NCI-H446 treated with DMSO at 0.1 percent for 48 hours (cell line): ENCODE measurements at regions not wholly inside any gene's neighbourhood (a gene's known extent, or its start where the extent isn't known, plus 50 kb on each side); places are given as distances from the start of the nearest gene placed in this dataset.

ENCODE experiments used
- DNase-seq: peaks from one replicate; lab custom pipeline; 2025; lab: John Stamatoyannopoulos, UW

GRCh38 chr6:74091136-74091793, 395.3 kb downstream of the CD109 start:
- peak; percentile 0 for DNase-seq

- DNase-seq, result no peak
Observed at GRCh38 chr6:74087899-74088298, 391.9 kb downstream of the CD109 start.

- DNase-seq, result no peak
Observed at GRCh38 chr6:74075896-74076295, 379.9 kb downstream of the CD109 start.

GRCh38 chr6:74075323-74075722, 379.3 kb downstream of the CD109 start:
- DNase-seq, result no peak

- DNase-seq, result no peak
Observed at GRCh38 chr6:74074645-74075044, 378.6 kb downstream of the CD109 start.

GRCh38 chr6:74073999-74074398, 378.0 kb downstream of the CD109 start:
- DNase-seq, result no peak

GRCh38 chr6:74073429-74073828, 377.4 kb downstream of the CD109 start:
- DNase-seq, result no peak

GRCh38 chr6:74071214-74071613, 375.2 kb downstream of the CD109 start:
- DNase-seq, result no peak

GRCh38 chr6:74070711-74071110, 374.7 kb downstream of the CD109 start:
- DNase-seq, result no peak

GRCh38 chr6:74070091-74070490, 374.1 kb downstream of the CD109 start:
- DNase-seq, result no peak

- DNase-seq, result no peak
Observed at GRCh38 chr6:74069089-74069581, 373.1 kb downstream of the CD109 start.

GRCh38 chr6:74066168-74066871, 370.3 kb downstream of the CD109 start:
- no peak for DNase-seq

GRCh38 chr6:74065705-74066104, 369.7 kb downstream of the CD109 start:
- no peak for DNase-seq

GRCh38 chr6:74063391-74063790, 367.4 kb downstream of the CD109 start:
- DNase-seq, result no peak

GRCh38 chr6:74061201-74061600, 365.2 kb downstream of the CD109 start:
- no peak for DNase-seq

- DNase-seq, result no peak
Observed at GRCh38 chr6:74060354-74060753, 364.4 kb downstream of the CD109 start.

- no peak for DNase-seq
Observed at GRCh38 chr6:74058606-74059005, 362.6 kb downstream of the CD109 start.

- no peak for DNase-seq
Observed at GRCh38 chr6:74057326-74057725, 361.3 kb downstream of the CD109 start.

- no peak for DNase-seq
Observed at GRCh38 chr6:74054190-74054589, 358.2 kb downstream of the CD109 start.

GRCh38 chr6:74050921-74051320, 354.9 kb downstream of the CD109 start:
- DNase-seq, result no peak

- DNase-seq, result no peak
Observed at GRCh38 chr6:74048387-74048786, 352.4 kb downstream of the CD109 start.

GRCh38 chr6:74044417-74045096, 348.6 kb downstream of the CD109 start:
- DNase-seq, result no peak

- no peak for DNase-seq
Observed at GRCh38 chr6:74041420-74041819, 345.4 kb downstream of the CD109 start.
